Stomach smooth muscle (tissue), 2 donors: ENCODE measurements at regions not wholly inside any gene's neighbourhood (a gene's known extent, or its start where the extent isn't known, plus 50 kb on each side); places are given as distances from the start of the nearest gene placed in this dataset.
A peak's percentile ranks its signal among the peaks of the same experiment; 100 is the strongest.
"Not testable (repeated sequence)": the region's sequence is repeated elsewhere in the genome, so short reads cannot be mapped to it uniquely, and the experiment has no call there.

Source experiments
- H3K27ac ChIP-seq: one replicate; pipeline ENCODE4 v1.7.0; 2013; ENCODE audit warnings: mild to moderate bottlenecking, low read length, inconsistent platforms
- H3K27me3 ChIP-seq, 2 donors: one replicate each; pipeline ENCODE4 v1.7.0; 2013; ENCODE audit warnings: low read length in 2 of 2; ENCODE audit not compliant: insufficient read depth in 2 of 2, control insufficient read depth in 1 of 2
- H3K36me3 ChIP-seq, 2 donors: one replicate each; pipeline ENCODE4 v1.7.0; 2013; ENCODE audit warnings: low read length in 2 of 2; ENCODE audit not compliant: control insufficient read depth in 2 of 2, insufficient read depth in 2 of 2
- H3K4me1 ChIP-seq: one replicate; pipeline ENCODE4 v1.7.0; 2013; ENCODE audit warnings: low read length; ENCODE audit not compliant: control insufficient read depth, insufficient read depth
- H3K4me3 ChIP-seq, 2 donors: one replicate each; pipeline ENCODE4 v1.7.0; 2013; ENCODE audit warnings: low read length in 2 of 2
- H3K9ac ChIP-seq, 2 donors: one replicate each; pipeline ENCODE4 v1.7.0; 2013; ENCODE audit warnings: low read length in 2 of 2, mild to moderate bottlenecking in 1 of 2
- H3K9me3 ChIP-seq, 2 donors: one replicate each; pipeline ENCODE4 v1.7.0; 2013; ENCODE audit warnings: low read length in 2 of 2; ENCODE audit not compliant: control insufficient read depth in 2 of 2
- donor health status: healthy.
- donor health status: Pancreatic carcinoma.

DNA sequence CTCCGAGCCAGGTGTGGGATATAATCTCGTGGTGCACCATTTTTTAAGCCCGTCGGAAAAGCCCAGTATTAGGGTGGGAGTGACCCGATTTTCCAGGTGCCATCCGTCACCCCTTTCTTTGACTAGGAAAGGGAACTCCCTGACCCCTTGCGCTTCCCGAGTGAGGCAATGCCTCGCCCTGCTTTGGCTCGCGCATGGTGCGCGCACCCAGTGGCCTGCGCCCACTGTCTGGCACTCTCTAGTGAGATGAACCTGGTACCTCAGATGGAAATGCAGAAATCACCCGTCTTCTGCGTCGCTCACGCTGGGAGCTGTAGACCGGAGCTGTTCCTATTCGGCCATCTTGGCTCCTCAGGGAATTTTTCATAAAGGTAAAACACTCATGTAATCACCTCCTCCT lies 63.9 kb downstream of the RWDD3 start:
- not testable (repeated sequence) for H3K4me3 ChIP-seq, H3K4me1 ChIP-seq, H3K27me3 ChIP-seq, H3K9ac ChIP-seq, H3K36me3 ChIP-seq, H3K27ac ChIP-seq, H3K9me3 ChIP-seq

- H3K9ac ChIP-seq: no peak overlapping the region
- H3K4me3 ChIP-seq: no peak overlapping the region
- H3K4me1 ChIP-seq: no peaks in the 10 kb centered on the region
- no peak overlapping the region for H3K27ac ChIP-seq
- no peaks in the 10 kb centered on the region for H3K9me3 ChIP-seq
- no peaks in the 10 kb centered on the region for H3K36me3 ChIP-seq
- no peaks in the 10 kb centered on the region for H3K27me3 ChIP-seq
Observed at GRCh38 chr1:95301091-95301490, 67.1 kb downstream of the RWDD3 start.

DNA sequence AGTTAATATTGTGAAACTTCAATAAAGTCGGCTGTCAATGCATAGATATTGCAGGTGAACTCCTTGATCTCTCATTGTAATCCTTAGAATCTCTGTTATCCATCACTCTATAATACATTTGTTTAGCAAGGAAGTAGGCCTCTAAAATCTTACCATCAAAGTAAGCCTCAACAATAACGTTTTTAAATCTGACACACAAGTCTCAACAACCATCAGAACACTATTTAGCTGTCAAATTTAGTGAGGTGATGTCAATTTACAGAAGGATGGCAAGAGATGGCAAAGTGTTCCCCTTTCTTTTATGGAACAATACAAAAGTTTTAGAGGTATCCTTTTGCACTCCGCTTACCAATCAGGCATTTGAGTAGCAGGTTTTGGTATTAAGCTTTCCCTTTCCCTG lies 67.6 kb downstream of the RWDD3 start:
- no peak overlapping the region for H3K27ac ChIP-seq
- no peaks in the 10 kb centered on the region for H3K4me1 ChIP-seq
- H3K9me3 ChIP-seq: no peaks in the 10 kb centered on the region
- H3K27me3 ChIP-seq: no peaks in the 10 kb centered on the region
- H3K9ac ChIP-seq: no peak overlapping the region
- no peak overlapping the region for H3K4me3 ChIP-seq
- H3K36me3 ChIP-seq: no peaks in the 10 kb centered on the region

DNA sequence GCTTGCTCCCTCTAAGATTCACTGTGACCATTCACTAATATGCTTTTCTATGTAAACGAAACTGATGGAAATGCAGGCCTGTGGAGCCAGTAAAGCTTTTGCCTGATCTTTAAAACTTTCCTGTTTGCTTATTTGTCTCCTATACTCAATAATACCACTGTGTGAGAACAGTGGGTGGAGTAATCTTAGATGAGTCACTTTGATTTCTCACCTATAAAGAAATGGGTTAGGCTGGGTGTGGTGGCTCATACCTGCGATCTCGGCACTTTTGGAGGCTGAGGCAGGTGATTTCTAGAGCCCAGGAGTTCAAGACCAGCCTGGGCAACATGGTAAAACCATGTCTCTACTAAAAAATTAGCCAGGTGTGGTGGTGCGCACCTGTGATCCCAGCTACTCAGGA lies 70.8 kb downstream of the RWDD3 start:
- Histone ChIP-seq H3K4me3 (no peak overlapping the region), H3K27ac (no peak overlapping the region), H3K4me1 (no peaks in the 10 kb centered on the region), H3K27me3 (peaks cover 0 to 3% of the 10 kb centered on the region in 2 donors), H3K36me3 (no peaks in the 10 kb centered on the region), H3K9me3 (no peaks in the 10 kb centered on the region), H3K9ac (no peak overlapping the region)

DNA sequence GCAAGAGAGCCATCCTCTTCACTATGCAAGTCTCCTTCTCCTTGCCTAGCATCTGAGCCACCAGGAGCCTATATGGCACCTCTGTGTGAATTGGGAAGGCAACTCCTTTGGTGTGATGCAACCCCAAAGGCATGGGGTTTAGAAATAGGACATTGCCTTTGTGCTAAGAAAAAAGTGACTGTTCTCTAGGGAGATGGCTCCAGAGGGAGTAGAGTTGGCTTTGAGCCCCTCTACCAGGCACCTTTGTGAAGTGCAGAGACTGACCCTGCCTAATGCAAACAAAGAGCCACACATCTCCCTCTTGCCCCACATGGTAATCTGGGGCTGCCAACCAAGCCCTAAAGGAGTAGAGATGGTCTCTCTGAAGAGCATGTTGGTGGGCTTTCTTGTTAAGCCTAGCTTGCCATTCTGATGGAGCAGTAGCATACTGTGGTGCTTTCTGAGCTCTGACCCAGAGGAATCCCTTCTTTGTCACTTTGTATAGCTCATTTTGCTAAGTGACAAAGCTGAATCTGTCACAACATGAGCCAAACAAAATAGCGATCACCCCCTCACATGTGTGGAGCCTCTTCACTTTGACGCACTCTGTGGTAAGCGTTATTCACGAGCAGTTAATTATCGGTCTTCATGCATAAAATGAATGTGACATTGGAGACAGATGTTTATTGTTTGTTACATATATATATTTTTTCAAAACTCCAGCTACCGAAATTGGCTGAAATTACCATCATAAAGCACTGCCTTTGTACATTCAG lies 74.4 kb downstream of the RWDD3 start:
- Histone ChIP-seq H3K27ac (no peak overlapping the region), H3K4me1 (no peaks in the 10 kb centered on the region), H3K27me3 (peaks cover 0 to 3% of the 10 kb centered on the region in 2 donors), H3K36me3 (no peaks in the 10 kb centered on the region), H3K9me3 (no peaks in the 10 kb centered on the region), H3K9ac (no peak overlapping the region), H3K4me3 (no peak overlapping the region)

DNA sequence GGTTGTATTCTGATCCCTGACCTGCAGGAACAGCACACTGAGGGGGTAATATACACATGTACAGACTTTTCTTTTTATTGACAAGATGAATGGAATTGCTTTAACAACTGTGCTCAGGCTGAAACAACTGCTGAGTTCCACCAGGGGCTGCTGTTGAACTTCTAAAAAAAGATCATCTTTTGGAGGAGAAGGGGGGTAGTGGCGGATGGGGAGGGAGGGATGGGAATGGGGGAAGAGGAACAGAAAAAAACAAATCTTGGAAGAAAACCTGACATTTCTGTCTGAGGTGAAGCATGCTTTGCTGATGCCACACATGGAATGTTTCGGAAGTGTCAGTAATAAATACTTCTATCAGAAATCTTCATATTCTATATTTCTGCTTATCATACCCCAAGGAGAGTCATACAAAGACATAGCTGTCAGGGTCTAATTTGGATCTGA lies 75.0 kb downstream of the RWDD3 start:
- Histone ChIP-seq H3K4me3 (no peak overlapping the region), H3K27ac (no peak overlapping the region)

DNA sequence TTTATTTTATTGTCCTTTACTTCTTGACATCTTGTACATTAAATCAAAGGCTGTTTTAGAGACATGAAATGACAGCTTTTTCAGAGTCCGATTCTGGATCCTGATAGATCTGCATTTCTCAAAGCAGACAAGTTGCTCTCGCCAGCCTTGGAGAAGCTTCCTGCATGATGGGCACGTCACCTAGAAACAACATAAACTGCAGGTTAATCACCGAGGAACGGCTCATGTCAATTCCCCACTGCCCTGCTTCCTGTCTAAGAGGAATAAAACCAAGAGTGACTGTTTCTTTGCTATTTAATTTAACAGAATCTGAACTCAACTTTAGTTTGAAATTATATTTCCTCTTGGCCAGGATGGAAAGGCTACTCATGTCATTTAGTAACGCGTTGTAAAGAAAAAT lies 77.0 kb downstream of the RWDD3 start:
- Histone ChIP-seq H3K4me3 (no peak overlapping the region), H3K9ac (no peak overlapping the region), H3K27me3 (peaks cover 0 to 3% of the 10 kb centered on the region in 2 donors)

More for the DNA sequence above, 75.0 kb downstream of the RWDD3 start:
- Histone ChIP-seq H3K36me3 (no peaks in the 10 kb centered on the region), H3K9me3 (no peaks in the 10 kb centered on the region), H3K4me1 (no peaks in the 10 kb centered on the region), H3K27me3 (peaks cover 0 to 3% of the 10 kb centered on the region in 2 donors), H3K9ac (no peak overlapping the region)

GRCh38 chr1:95311762-95312161 lies 77.8 kb downstream of the RWDD3 start:
- peaks cover 0 to 3% of the 10 kb centered on the region in 2 donors for H3K27me3 ChIP-seq
- no peaks in the 10 kb centered on the region for H3K36me3 ChIP-seq
- H3K4me3 ChIP-seq: no peak overlapping the region
- H3K9ac ChIP-seq: no peak overlapping the region
- H3K27ac ChIP-seq: no peak overlapping the region
- H3K9me3 ChIP-seq: no peaks in the 10 kb centered on the region
- H3K4me1 ChIP-seq: no peaks in the 10 kb centered on the region

More for the DNA sequence above, 77.0 kb downstream of the RWDD3 start:
- no peaks in the 10 kb centered on the region for H3K4me1 ChIP-seq
- no peak overlapping the region for H3K27ac ChIP-seq
- no peaks in the 10 kb centered on the region for H3K36me3 ChIP-seq
- H3K9me3 ChIP-seq: no peaks in the 10 kb centered on the region

DNA sequence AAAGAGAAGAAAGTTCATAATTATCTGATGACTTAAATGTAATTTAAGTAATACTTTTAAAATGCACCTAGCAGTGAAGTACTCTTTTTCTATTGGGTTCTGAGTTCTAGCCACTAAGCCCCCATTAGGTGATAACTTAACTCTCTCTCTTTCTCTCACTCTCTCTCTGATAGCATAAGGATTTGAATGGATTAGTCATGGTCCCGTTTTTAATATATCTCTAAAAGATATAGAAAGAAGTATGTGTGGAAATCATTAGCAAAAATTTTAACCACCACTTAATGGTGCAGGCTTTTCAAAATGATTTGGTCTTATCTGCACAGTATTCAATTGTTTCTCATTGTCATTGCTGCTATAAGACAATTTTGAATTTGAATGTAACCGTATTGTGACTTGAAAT lies 78.2 kb downstream of the RWDD3 start:
- H3K9me3 ChIP-seq: no peaks in the 10 kb centered on the region
- no peak overlapping the region for H3K9ac ChIP-seq
- no peak overlapping the region for H3K4me3 ChIP-seq
- H3K27me3 ChIP-seq: peaks cover 0 to 3% of the 10 kb centered on the region in 2 donors
- H3K4me1 ChIP-seq: no peaks in the 10 kb centered on the region
- H3K27ac ChIP-seq: no peak overlapping the region
- no peaks in the 10 kb centered on the region for H3K36me3 ChIP-seq

DNA sequence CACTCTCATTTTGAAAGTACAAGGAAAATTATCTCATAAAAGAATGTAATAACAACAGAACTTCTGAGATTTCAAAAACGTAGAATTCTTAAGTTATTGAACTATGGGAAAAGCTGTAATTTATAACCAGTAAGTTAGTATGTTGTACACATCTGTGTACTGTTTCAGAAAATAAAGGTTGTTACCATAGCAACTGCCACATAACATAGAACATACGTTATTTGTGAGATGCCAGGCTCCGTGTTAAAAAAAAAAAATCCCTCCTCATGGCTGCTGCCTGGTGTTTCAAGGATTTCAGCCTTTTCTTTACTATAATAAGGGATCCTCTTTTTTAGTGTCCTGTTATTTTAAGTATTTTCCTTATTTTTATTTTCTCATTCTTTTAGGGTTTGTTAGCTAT lies 79.5 kb downstream of the RWDD3 start:
- Histone ChIP-seq H3K9me3 (no peaks in the 10 kb centered on the region), H3K4me3 (no peak overlapping the region), H3K9ac (no peak overlapping the region), H3K27me3 (no peaks in the 10 kb centered on the region), H3K27ac (no peak overlapping the region), H3K4me1 (no peaks in the 10 kb centered on the region), H3K36me3 (no peaks in the 10 kb centered on the region)

DNA sequence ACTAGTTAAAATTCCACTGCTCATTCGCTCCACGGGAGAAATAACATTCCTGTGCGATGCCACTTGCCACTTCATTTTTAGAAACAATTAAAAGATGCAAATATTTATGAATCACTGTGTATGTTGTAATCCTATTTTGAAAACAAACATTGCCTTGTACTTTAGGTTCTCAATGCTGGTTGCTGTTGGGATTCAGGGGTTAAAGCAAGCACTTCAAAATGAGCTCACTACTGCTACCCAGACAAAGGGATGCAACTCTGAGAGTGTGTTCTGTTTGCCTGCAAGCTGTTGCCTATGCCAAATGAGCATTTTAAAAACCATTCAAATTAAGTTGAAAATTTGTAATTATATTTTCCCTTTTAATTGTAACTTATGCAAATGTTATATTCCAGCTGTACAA lies 87.5 kb downstream of the RWDD3 start:
- Histone ChIP-seq H3K9me3 (no peaks in the 10 kb centered on the region), H3K4me1 (no peaks in the 10 kb centered on the region), H3K27ac (no peak overlapping the region), H3K9ac (peak overlapping the region in 1 of 2 donors; percentile 1), H3K36me3 (no peaks in the 10 kb centered on the region), H3K4me3 (peak overlapping the region in 1 of 2 donors; percentile 11), H3K27me3 (no peaks in the 10 kb centered on the region)
